OCI-LY7 (cell line): ENCODE measurements at regions not wholly inside any gene's neighbourhood (a gene's known extent, or its start where the extent isn't known, plus 50 kb on each side); places are given as distances from the start of the nearest gene placed in this dataset.

Experiments used
- BruUV-seq: library from RNA; stranded (reverse); fragments of 400-500 nt; replicated peaks from 2 replicates; lab custom pipeline; 2021; lab: Mats Ljungman, UMichigan
- CTCF ChIA-PET: fragments of 300-600 bp; sonication (Branson Sonifier 250); formaldehyde crosslinking; loops from one replicate; lab custom pipeline; 2022; ENCODE audit warnings: antibody characterized with exemption; ENCODE audit not compliant: unreplicated experiment; lab: Charles Lee
- POLR2A ChIA-PET: fragments of 300-600 bp; sonication (Branson Sonifier 250); formaldehyde crosslinking; loops from one replicate; lab custom pipeline; 2022; ENCODE audit warnings: antibody characterized with exemption; lab: Charles Lee
- DNase-seq: peaks from one replicate; pipeline ENCODE4 v3.0.0-alpha.2; 2015; ENCODE audit warnings: low spot score
- H2AFZ ChIP-seq: fragments of 200-600 bp; sonication (generic), shearing (Covaris generic); 2 replicates; pipeline ENCODE4 v1.6.1; 2014; ENCODE audit warnings: mild to moderate bottlenecking, antibody characterized with exemption, low read length, moderate library complexity
- H3K27ac ChIP-seq: fragments of 200-600 bp; sonication (generic); 2 replicates; pipeline ENCODE4 v1.5.1; 2014; ENCODE audit warnings: mixed run types, low read depth, mild to moderate bottlenecking, moderate library complexity, low read length, inconsistent platforms; ENCODE audit not compliant: poor library complexity, severe bottlenecking
- H3K36me3 ChIP-seq: fragments of 200-600 bp; sonication (generic); 2 replicates; pipeline ENCODE4 v1.6.1; 2014; ENCODE audit warnings: mild to moderate bottlenecking, antibody characterized with exemption, low read length, moderate library complexity, mixed read lengths; ENCODE audit not compliant: insufficient read depth
- H3K4me1 ChIP-seq: fragments of 200-600 bp; sonication (generic); 2 replicates; pipeline ENCODE4 v1.5.1; 2014; ENCODE audit warnings: mild to moderate bottlenecking, low read length; ENCODE audit not compliant: insufficient read depth, poor library complexity, severe bottlenecking
- H3K4me2 ChIP-seq: fragments of 200-600 bp; sonication (generic); 2 replicates; pipeline ENCODE4 v1.6.1; 2014; ENCODE audit warnings: mild to moderate bottlenecking, low read length
- H3K4me3 ChIP-seq: fragments of 200-600 bp; sonication (generic); 2 replicates; pipeline ENCODE4 v1.5.1; 2014; ENCODE audit warnings: mild to moderate bottlenecking, low read depth, low read length; ENCODE audit not compliant: poor library complexity, severe bottlenecking
- H3K79me2 ChIP-seq: fragments of 200-600 bp; sonication (generic); 2 replicates; pipeline ENCODE4 v1.6.1; 2016; ENCODE audit warnings: low read depth, mild to moderate bottlenecking, low read length, moderate library complexity, mixed read lengths; ENCODE audit not compliant: insufficient read depth
- H3K9me2 ChIP-seq: fragments of 200-600 bp; sonication (generic); 2 replicates; pipeline ENCODE4 v1.6.1; 2016; ENCODE audit warnings: mild to moderate bottlenecking, low read length, mixed read lengths; ENCODE audit not compliant: insufficient read depth
- H3K9me3 ChIP-seq: fragments of 200-600 bp; sonication (generic); 2 replicates; pipeline ENCODE4 v1.6.1; 2014; ENCODE audit warnings: mild to moderate bottlenecking, mixed run types, low read length, mixed read lengths
- H4K20me1 ChIP-seq: fragments of 200-600 bp; sonication (generic); 2 replicates; pipeline ENCODE4 v1.6.1; 2014; ENCODE audit warnings: mild to moderate bottlenecking, antibody characterized with exemption, low read length, moderate library complexity, mixed read lengths; ENCODE audit not compliant: insufficient read depth
- EZH2phosphoT487 ChIP-seq: fragments of 200-600 bp; sonication (generic); IDR thresholded peaks from 2 replicates; pipeline ENCODE4 v1.6.1; 2018; ENCODE audit warnings: low read depth, borderline replicate concordance, mild to moderate bottlenecking, mixed run types, antibody characterized with exemption, low read length, moderate library complexity, mixed read lengths
- intact Hi-C: fragments of 100-400 bp; cut with micrococcal nuclease; formaldehyde crosslinking; loops from one replicate; pipeline ENCODE4 v1.10.0; 2022; ENCODE audit not compliant: unreplicated experiment
- TF ChIP-seq, protein P1 (sequence below): fragments of 200-600 bp; sonication (generic); conservative IDR thresholded peaks from 2 replicates; pipeline ENCODE4 v1.5.1; 2014; ENCODE audit warnings: mild to moderate bottlenecking, antibody characterized with exemption, low read length, moderate library complexity, mixed read lengths

DNA sequence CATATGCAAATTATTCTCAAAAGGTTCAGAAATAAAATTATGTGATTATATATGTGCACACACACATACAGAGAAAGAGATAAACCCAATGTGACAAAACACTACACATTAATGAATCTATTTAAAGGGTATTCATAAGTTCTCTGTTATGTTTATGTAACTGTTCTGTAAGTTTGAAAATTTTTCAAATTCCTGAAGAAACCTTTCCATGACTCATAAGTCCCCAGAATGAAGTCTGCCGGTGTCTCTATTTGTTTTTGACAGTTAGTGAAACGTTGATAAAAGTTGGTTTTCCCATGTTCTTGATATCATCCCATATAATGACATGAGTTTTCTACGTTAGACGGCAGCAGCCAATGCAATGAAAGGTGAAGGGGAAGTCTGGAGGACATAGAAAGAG is 199.5 kb upstream of the PUM3 start:
- Histone ChIP-seq H3K4me1 (no peaks in the 10 kb centered on the region), H4K20me1 (no peaks in the 10 kb centered on the region), H3K27ac (no peak overlapping the region), H3K4me2 (no peak overlapping the region), H2AFZ (no peak overlapping the region), H3K9me3 (no peaks in the 10 kb centered on the region), H3K36me3 (no peaks in the 10 kb centered on the region), H3K79me2 (no peaks in the 10 kb centered on the region), H3K9me2 (no peaks in the 10 kb centered on the region), H3K4me3 (no peak overlapping the region)
- intact Hi-C loops, result no loop called here
- no peak for DNase-seq
- no TSS peak for BruUV-seq
- TF ChIP-seq, protein P1, sequence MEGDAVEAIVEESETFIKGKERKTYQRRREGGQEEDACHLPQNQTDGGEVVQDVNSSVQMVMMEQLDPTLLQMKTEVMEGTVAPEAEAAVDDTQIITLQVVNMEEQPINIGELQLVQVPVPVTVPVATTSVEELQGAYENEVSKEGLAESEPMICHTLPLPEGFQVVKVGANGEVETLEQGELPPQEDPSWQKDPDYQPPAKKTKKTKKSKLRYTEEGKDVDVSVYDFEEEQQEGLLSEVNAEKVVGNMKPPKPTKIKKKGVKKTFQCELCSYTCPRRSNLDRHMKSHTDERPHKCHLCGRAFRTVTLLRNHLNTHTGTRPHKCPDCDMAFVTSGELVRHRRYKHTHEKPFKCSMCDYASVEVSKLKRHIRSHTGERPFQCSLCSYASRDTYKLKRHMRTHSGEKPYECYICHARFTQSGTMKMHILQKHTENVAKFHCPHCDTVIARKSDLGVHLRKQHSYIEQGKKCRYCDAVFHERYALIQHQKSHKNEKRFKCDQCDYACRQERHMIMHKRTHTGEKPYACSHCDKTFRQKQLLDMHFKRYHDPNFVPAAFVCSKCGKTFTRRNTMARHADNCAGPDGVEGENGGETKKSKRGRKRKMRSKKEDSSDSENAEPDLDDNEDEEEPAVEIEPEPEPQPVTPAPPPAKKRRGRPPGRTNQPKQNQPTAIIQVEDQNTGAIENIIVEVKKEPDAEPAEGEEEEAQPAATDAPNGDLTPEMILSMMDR, result no peak
- no peak for TF ChIP-seq EZH2phosphoT487
- POLR2A ChIA-PET, result no interaction called here
- CTCF ChIA-PET, result no interaction called here

DNA sequence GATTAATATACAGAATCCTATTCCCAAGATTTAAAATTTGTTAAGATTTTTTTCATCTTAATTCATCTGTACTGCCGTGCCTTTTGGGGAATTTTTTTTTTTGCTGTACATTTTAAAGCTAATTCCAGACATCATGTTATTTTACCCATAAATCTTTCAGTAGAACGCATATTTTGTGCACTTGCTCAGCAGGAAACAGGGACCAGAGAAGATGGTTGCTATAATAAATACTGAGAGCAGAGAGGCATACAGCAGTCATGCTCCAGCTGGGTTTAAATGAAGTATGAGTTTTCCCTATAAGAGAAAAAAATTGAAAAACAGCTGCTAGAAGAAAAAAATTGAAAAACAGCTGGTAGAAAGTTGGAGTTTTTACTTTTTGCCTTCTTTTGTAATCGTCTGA is 196.9 kb upstream of the PUM3 start:
- no peak for DNase-seq
- intact Hi-C loops, result no loop called here
- Histone ChIP-seq H3K27ac (no peak overlapping the region), H3K4me2 (no peak overlapping the region), H3K4me1 (no peaks in the 10 kb centered on the region), H3K9me3 (no peaks in the 10 kb centered on the region), H2AFZ (no peak overlapping the region), H3K4me3 (no peak overlapping the region), H3K79me2 (no peaks in the 10 kb centered on the region), H3K36me3 (no peaks in the 10 kb centered on the region), H3K9me2 (no peaks in the 10 kb centered on the region), H4K20me1 (no peaks in the 10 kb centered on the region)
- POLR2A ChIA-PET, result interaction anchor here (0.6 to 1.2 kb wide), 2 partner anchors 10 to 1299 kb away, joined by 3 to 4 read pairs; no protein-coding TSS in a partner anchor
- no peak for TF ChIP-seq EZH2phosphoT487
- TF ChIP-seq, protein P1, result no peak
- no TSS peak for BruUV-seq
- CTCF ChIA-PET, result no interaction called here

DNA sequence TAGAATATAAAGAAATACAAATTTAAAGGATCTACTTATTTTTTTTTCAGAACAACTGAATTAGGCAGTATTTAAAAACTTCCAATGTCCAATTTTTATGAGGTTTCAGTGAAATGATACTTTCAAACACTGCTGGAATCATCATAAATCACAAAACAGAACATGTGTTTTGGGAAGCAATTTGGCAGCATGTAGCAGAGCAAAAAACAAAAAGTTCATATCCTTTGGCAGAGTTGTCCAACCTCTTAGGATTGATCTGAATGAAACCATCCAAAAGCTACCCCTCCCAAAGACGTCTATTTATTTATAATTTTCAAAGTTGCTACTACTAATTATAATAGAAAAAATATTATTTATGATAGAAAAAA is 192.4 kb upstream of the PUM3 start:
- intact Hi-C loops, result no loop called here
- TF ChIP-seq, protein P1, result no peak
- no peak for TF ChIP-seq EZH2phosphoT487
- CTCF ChIA-PET, result no interaction called here

More for the DNA sequence above, 192.4 kb upstream of the PUM3 start:
- no peak overlapping the region for H3K27ac ChIP-seq
- no peaks in the 10 kb centered on the region for H3K4me1 ChIP-seq
- DNase-seq, result no peak
- no peak overlapping the region for H3K4me2 ChIP-seq
- H3K4me3 ChIP-seq, result no peak overlapping the region
- no TSS peak for BruUV-seq
- no peaks in the 10 kb centered on the region for H3K36me3 ChIP-seq
- POLR2A ChIA-PET, result no interaction called here
- H3K9me2 ChIP-seq, result no peaks in the 10 kb centered on the region
- no peaks in the 10 kb centered on the region for H3K9me3 ChIP-seq
- H2AFZ ChIP-seq, result no peak overlapping the region
- no peaks in the 10 kb centered on the region for H4K20me1 ChIP-seq
- H3K79me2 ChIP-seq, result no peaks in the 10 kb centered on the region
